Lower leg skin (tissue), 4 donors: ENCODE measurements at regions not wholly inside any gene's neighbourhood (a gene's known extent, or its start where the extent isn't known, plus 50 kb on each side); places are given as distances from the start of the nearest gene placed in this dataset.

ENCODE experiments used
- DNase-seq, 2 donors: peaks; one replicate each; pipeline ENCODE4 v3.0.0-alpha.2; 2019; ENCODE audit warnings: low spot score in 2 of 2
- H3K4me3 ChIP-seq: fragments of 200-600 bp; sonication (generic); 2 replicates; pipeline ENCODE4 v1.5.1; 2017; ENCODE audit warnings: mild to moderate bottlenecking, low read depth; ENCODE audit not compliant: poor library complexity, severe bottlenecking
- POLR2A ChIP-seq, 2 donors: fragments of 450-650 bp; IDR thresholded peaks; one replicate each; pipeline ENCODE4 v1.6.1; 2016 to 2017; ENCODE audit warnings: antibody characterized with exemption in 2 of 2, mild to moderate bottlenecking in 1 of 2, moderate library complexity in 1 of 2
- WGBS, 2 donors: methylation state at CpG; one replicate each; pipeline ENCODE4 v1.1.5; 2018; 5-methylcytosine and 5-hydroxymethylcytosine counted together
- intact Hi-C: fragments of 100-400 bp; cut with DNase I; formaldehyde crosslinking; loops from one replicate; pipeline ENCODE4 v1.15.0; 2023; ENCODE audit warnings: low total_unique reads
- TF ChIP-seq, protein P1 (sequence below), 3 donors: fragments of 450-650 bp; IDR thresholded peaks; one replicate each; pipeline ENCODE4 v1.5.1; 2016; ENCODE audit warnings: antibody characterized with exemption in 3 of 3, mild to moderate bottlenecking in 3 of 3, moderate library complexity in 2 of 3

DNA sequence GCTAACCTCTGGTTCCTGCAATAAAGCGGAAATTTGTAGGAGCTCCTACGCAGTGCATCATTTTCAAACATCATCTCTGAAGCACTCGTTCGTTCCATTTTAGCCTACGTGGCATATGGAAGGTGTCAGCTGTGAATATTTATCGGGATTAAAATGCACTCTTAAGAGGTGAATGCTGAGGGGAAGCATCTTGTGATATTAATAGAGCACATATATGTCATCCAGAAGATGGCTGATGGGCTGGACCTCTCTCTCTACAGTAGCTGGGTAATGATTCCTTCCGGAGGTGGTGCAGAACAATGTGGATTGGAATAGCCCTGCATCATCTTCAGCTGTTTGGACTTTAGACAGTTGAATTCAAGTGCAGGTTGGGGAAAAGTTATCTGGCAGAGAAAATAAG, 478.7 kb downstream of the DMAC1 start:
- WGBS, 2 donors: 85 to 94% methylated on average over 7 of the region's 7 CpGs
- intact Hi-C loops: no loop called here
- TF ChIP-seq, protein P1, sequence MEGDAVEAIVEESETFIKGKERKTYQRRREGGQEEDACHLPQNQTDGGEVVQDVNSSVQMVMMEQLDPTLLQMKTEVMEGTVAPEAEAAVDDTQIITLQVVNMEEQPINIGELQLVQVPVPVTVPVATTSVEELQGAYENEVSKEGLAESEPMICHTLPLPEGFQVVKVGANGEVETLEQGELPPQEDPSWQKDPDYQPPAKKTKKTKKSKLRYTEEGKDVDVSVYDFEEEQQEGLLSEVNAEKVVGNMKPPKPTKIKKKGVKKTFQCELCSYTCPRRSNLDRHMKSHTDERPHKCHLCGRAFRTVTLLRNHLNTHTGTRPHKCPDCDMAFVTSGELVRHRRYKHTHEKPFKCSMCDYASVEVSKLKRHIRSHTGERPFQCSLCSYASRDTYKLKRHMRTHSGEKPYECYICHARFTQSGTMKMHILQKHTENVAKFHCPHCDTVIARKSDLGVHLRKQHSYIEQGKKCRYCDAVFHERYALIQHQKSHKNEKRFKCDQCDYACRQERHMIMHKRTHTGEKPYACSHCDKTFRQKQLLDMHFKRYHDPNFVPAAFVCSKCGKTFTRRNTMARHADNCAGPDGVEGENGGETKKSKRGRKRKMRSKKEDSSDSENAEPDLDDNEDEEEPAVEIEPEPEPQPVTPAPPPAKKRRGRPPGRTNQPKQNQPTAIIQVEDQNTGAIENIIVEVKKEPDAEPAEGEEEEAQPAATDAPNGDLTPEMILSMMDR (IDR thresholded peaks at IDR 0.05): no peak

DNA sequence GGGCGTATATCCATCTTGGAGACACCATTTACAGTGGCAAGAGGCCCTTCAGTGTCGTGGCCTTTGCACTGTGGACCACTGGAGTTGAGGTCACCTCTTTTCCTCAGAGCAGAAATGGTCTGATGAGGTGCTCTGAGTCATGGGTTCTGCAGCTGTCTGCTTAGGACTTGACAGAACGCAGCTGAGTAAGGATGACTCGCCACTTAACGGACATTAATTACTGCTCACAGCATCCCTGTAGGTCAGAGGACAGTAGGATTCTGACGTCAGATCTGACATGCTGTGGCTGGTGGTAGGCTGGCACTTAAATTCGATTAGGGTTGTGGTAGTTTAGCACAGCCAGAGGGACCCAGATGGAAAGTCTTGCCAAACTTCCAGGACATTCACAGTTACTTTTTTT, 479.4 kb downstream of the DMAC1 start:
- intact Hi-C loops: no loop called here
- DNase-seq: no peak
- TF ChIP-seq, protein P1 (IDR thresholded peaks at IDR 0.05): no peak
- no peak for TF ChIP-seq POLR2A (IDR thresholded peaks at IDR 0.05)
- 60 to 64% methylated on average over 7 of the region's 7 CpGs for WGBS, 2 donors
- no peak overlapping the region for H3K4me3 ChIP-seq

More for the DNA sequence above, 478.7 kb downstream of the DMAC1 start:
- H3K4me3 ChIP-seq: no peak overlapping the region
- no peak for DNase-seq

DNA sequence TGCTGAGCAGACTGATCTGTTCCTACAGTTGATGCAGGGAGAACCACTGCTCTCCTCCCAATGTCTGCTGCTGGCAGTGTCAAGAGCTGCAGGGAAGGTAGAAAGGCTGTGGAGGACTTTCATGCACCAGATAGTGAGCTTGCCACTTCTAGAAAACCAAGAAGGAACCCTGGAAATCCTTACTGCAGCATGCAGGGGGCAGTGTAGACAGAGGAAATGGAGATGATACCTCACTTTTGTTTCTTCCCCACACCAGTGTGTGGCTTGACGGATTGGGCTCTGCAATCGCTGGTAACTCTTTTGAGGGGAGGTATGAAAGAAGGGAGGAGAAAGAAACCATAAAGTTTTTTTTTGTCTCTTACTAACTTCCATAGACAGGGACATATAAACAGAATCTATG, 480.7 kb downstream of the DMAC1 start:
- DNase-seq: no peak
- intact Hi-C loops: no loop called here
- TF ChIP-seq, protein P1 (IDR thresholded peaks at IDR 0.05): no peak
- no peak for TF ChIP-seq POLR2A (IDR thresholded peaks at IDR 0.05)
- WGBS, 2 donors: 91 to 94% methylated on average over 2 of the region's 2 CpGs
- no peak overlapping the region for H3K4me3 ChIP-seq

DNA sequence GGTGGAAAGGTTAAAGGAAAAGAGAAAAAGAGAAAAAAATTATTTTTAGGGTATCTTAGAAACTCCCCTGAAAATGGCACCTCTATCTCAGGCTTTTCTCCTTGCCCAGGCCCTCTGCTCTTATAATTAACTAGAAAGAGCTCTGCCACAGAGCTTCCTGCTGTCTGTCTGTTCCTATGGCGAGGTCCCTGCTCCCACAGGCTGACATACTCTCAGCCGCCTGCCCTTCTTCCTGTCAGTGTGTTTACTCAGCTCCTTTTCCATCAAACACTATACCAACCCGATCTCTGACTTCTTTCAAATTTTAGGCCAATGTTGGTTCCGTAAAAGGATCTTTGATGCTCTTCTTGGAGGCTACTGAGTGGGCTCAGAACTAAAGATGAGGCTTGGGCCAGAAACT, 482.6 kb downstream of the DMAC1 start:
- TF ChIP-seq POLR2A (IDR thresholded peaks at IDR 0.05): no peak
- TF ChIP-seq, protein P1 (IDR thresholded peaks at IDR 0.05): no peak
- H3K4me3 ChIP-seq: no peak overlapping the region
- WGBS, 2 donors: 76 to 81% methylated on average over 4 of the region's 4 CpGs
- no peak for DNase-seq
- intact Hi-C loops: no loop called here

DNA sequence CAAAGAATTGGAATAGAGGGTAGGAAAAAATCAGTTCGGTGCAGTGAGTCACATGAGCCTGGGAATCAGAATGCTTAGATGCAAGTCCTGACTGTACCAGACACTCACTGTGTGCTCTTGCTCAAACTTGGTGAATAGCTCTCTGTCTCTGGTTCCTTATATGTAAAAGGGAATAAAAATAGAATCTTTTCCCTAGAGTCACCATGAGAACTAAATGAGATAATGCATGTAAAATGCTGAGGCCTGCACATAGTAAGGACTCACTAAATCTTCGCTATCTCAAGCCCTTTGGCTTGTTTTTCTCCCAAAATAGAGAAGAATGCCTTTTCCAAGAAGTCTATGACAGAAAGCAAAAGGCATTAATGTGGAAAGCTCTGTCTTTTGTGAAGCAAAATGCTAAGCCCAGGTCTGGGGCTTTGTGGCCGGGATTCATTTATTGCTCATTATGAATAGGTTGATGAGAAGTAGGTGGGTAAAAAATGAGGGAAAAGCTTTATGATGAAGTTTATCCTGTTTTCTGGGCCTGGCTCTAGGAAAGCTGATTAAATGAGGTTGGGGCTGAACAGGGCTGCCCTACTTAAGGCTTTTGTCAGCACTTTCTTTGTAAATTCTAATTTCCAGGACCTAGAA, 483.3 kb downstream of the DMAC1 start:
- no peak for DNase-seq
- TF ChIP-seq POLR2A (IDR thresholded peaks at IDR 0.05): no peak
- TF ChIP-seq, protein P1 (IDR thresholded peaks at IDR 0.05): no peak
- 52 to 74% methylated on average over 3 of the region's 3 CpGs for WGBS, 2 donors
- intact Hi-C loops: no loop called here
- H3K4me3 ChIP-seq: no peak overlapping the region

DNA sequence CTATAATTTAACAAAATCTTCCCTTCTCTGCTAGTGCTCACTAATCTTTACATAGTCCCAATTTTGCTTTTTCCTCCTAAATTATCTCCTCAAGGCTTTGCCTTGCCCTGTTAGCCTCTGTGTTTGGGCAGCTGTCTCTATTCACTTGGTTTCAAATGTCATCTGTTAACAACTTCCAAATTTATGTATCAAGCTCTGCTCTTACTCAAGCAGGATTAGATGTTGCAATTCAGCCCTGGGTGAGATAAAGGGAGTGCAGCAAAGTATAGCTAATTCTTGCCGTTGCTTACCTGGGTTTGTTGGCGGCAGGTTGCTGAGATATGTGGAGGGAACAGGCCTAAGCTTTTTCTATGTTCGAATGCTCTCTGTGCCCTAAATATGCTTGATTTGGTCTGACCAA, 483.8 kb downstream of the DMAC1 start:
- TF ChIP-seq, protein P1 (IDR thresholded peaks at IDR 0.05): no peak
- no peak for TF ChIP-seq POLR2A (IDR thresholded peaks at IDR 0.05)
- 71 to 79% methylated on average over 3 of the region's 3 CpGs for WGBS, 2 donors
- no peak for DNase-seq
- intact Hi-C loops: no loop called here
- H3K4me3 ChIP-seq: no peak overlapping the region
